LNCaP clone FGC (cell line): ENCODE measurements at regions not wholly inside any gene's neighbourhood (a gene's known extent, or its start where the extent isn't known, plus 50 kb on each side); places are given as distances from the start of the nearest gene placed in this dataset.
"Not testable (repeated sequence)": the region's sequence is repeated elsewhere in the genome, so short reads cannot be mapped to it uniquely, and the experiment has no call there.

ENCODE experiments used
- DNase-seq: peaks from one replicate; pipeline ENCODE4 v3.0.0-alpha.2; 2011; ENCODE audit warnings: low read depth
- H3K4me3 ChIP-seq: 2 replicates; pipeline ENCODE4 v1.5.1; 2011; ENCODE audit warnings: mild to moderate bottlenecking, low read depth, low read length, control low read depth
- CTCF ChIP-seq: IDR thresholded peaks from 2 replicates; pipeline ENCODE4 v1.5.1; 2012; ENCODE audit warnings: mild to moderate bottlenecking; ENCODE audit not compliant: control insufficient read depth, insufficient read depth; ENCODE audit errors: extremely low read depth

DNA sequence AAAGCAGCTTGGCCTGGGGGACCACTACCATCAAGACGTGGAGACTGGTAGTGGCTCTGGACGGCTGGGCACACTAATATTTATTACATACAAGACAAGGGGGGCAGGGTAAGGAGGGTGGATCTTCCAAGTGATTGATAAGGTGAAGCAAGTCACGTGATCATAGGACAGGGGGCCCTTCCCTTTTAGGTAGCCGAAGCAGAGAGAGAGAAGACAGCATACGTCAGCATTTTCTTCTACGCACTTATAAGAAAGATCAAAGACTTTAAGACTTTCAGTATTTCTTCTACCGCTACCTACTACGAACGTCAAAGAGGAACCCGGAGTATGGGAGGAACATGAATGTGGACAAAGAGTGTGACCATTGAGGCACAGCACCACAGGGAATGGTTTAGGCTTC, 307.9 kb downstream of the RPIA start:
- no peak for TF ChIP-seq CTCF
- H3K4me3 ChIP-seq, result no peak overlapping the region
- DNase-seq, result no peak

GRCh38 chr2:89000235-89000634, 308.8 kb downstream of the RPIA start:
- no peak for TF ChIP-seq CTCF
- no peak for DNase-seq
- H3K4me3 ChIP-seq, result no peak overlapping the region

GRCh38 chr2:89004238-89004637, 312.8 kb downstream of the RPIA start:
- not testable (repeated sequence) for H3K4me3 ChIP-seq, DNase-seq

DNA sequence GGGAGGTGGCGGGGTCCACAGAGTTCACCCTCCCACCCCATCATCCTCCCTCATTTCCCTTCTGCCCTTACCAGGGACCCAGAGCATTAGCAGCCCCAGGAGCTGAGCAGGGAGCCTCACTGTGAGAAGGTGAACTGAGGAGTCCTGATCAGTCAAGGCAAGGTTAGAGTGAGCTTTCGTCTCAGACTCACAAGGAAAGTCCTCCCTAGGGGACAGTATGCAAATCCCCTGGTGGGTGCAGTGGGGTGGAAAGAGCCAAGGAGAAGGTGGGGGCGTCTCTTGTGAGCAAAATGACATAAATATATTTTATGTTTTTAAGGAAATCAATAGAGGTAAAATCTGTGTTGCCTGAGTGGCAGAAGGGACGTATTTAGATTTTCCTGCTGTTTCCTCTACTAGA, 329.1 kb downstream of the RPIA start:
- not testable (repeated sequence) for DNase-seq, H3K4me3 ChIP-seq

- H3K4me3 ChIP-seq, DNase-seq: not testable (repeated sequence)
These were observed 334.8 kb downstream of the RPIA start for GRCh38 chr2:89026296-89026695.

GRCh38 chr2:89027115-89027514, 335.6 kb downstream of the RPIA start:
- H3K4me3 ChIP-seq, DNase-seq: not testable (repeated sequence)

GRCh38 chr2:89027536-89027935, 336.1 kb downstream of the RPIA start:
- not testable (repeated sequence) for H3K4me3 ChIP-seq, DNase-seq

GRCh38 chr2:89029257-89029656, 337.8 kb downstream of the RPIA start:
- DNase-seq, result not testable (repeated sequence)

GRCh38 chr2:89048138-89049066, 356.9 kb downstream of the RPIA start:
- TF ChIP-seq CTCF, result peak; percentile 53
- DNase-seq, H3K4me3 ChIP-seq: not testable (repeated sequence)

More at GRCh38 chr2:89029257-89029656, 337.8 kb downstream of the RPIA start:
- H3K4me3 ChIP-seq, result not testable (repeated sequence)

GRCh38 chr2:89058616-89059015, 367.1 kb downstream of the RPIA start:
- DNase-seq, H3K4me3 ChIP-seq: not testable (repeated sequence)

GRCh38 chr2:89061174-89061573, 369.7 kb downstream of the RPIA start:
- H3K4me3 ChIP-seq, DNase-seq: not testable (repeated sequence)

- H3K4me3 ChIP-seq, DNase-seq: not testable (repeated sequence)
These were observed 385.3 kb downstream of the RPIA start for GRCh38 chr2:89076771-89077170.

- not testable (repeated sequence) for DNase-seq, H3K4me3 ChIP-seq
These were observed 401.4 kb downstream of the RPIA start for GRCh38 chr2:89092911-89093310.

GRCh38 chr2:89095060-89095459, 403.6 kb downstream of the RPIA start:
- DNase-seq, H3K4me3 ChIP-seq: not testable (repeated sequence)

DNA sequence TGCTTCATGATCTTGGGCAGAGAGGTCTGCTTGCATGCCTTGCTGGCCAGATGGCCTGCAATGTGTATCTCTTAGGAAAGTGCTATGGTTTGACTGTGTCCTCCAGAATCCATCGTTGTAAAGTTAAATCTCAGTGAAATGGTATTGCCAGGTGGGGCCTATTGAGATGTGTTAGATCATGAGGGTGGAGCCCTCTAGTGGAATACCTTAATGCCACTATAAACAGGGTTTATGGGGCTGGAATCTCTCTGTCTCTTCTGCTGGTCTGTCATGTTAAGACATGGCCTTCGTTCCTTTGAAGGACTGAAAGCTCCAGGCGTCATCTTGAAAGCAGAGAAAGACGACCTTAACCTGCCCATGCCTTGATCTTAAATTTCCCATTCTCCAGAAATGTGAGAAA, 411.1 kb downstream of the RPIA start:
- DNase-seq, H3K4me3 ChIP-seq: not testable (repeated sequence)
